ENCODE measurements at regions not wholly inside any gene's neighbourhood (a gene's known extent, or its start where the extent isn't known, plus 50 kb on each side); places are given as distances from the start of the nearest gene placed in this dataset.
A peak's percentile ranks its signal among the peaks of the same experiment; 100 is the strongest.

GRCh38 chr3:176959867-176960266, 237.4 kb downstream of the TBL1XR1 start (continued):
- TF ChIP-seq PRDM10 (IDR thresholded peaks at IDR 0.05; ENCODE audit: partially characterized antibody) (peak; percentile 90), HDAC6 (IDR thresholded peaks at IDR 0.05; ENCODE audit: low read depth, low read length) (no peak)

GRCh38 chr3:176958560-176958959, 238.7 kb downstream of the TBL1XR1 start:
- Histone ChIP-seq H2AFZ (ENCODE audit: low read depth, low read length) (peak overlapping the region; percentile 43), H3K79me2 (ENCODE audit: control insufficient read depth, insufficient read depth, low read length) (no peaks in the 10 kb centered on the region), H3K4me3 (no peak overlapping the region), H3K36me3 (ENCODE audit: control insufficient read depth, insufficient read depth, low read length) (no peaks in the 10 kb centered on the region), H3K4me1 (replicated peaks in 1 of 2; ENCODE audit: control insufficient read depth in 2 of 2, insufficient read depth in 2 of 2, low read length in 2 of 2) (peaks cover 0 to 4% of the 10 kb centered on the region in 2 experiments; a peak in 2 of 5 replicates), H3K27ac (ENCODE audit: extremely low read depth, low read depth, low read length) (no peak overlapping the region), H3K9me3 (replicated peaks; ENCODE audit: control insufficient read depth, insufficient read depth, low read depth, low read length) (no peaks in the 10 kb centered on the region; the same call in 1 of the 2 replicates), H3K9me1 (ENCODE audit: control insufficient read depth, insufficient read depth, low read length) (no peaks in the 10 kb centered on the region), H3K27me3 (ENCODE audit: control insufficient read depth in 2 of 2, insufficient read depth in 2 of 2, low read length in 2 of 2) (no peaks in the 10 kb centered on the region), H4K20me1 (replicated peaks; ENCODE audit: control insufficient read depth, insufficient read depth, low read length) (no peaks in the 10 kb centered on the region), H3K4me2 (ENCODE audit: insufficient read depth, low read length) (no peak overlapping the region), H3K9ac (ENCODE audit: insufficient read depth in 1 of 2, low read depth in 2 of 2, low read length in 2 of 2) (no peak overlapping the region)
- 13% methylated on average over 2 of the region's 2 CpGs for WGBS (ENCODE audit: insufficient coverage, low coverage, missing lambda C conversion rate)
- POLR2A ChIA-PET: interaction anchor here (0.8 kb wide), 1 partner anchor 401 kb away, joined by 4 read pairs; no protein-coding TSS in a partner anchor
- no peak for ATAC-seq
- no peak for FAIRE-seq
- DNase-seq (ENCODE audit: extremely low read depth in 1 of 4, low spot score in 3 of 4): no peak
- no TSS peak for BruUV-seq (replicated peaks)
- CTCF ChIA-PET (ENCODE audit: low intra/inter-chr PET ratio): no interaction called here
- in situ Hi-C loops (cut with MboI) (no loop called here), intact Hi-C loops (cut with micrococcal nuclease) (no loop called here)
- TF ChIP-seq SAFB (IDR thresholded peaks at IDR 0.05; ENCODE audit: borderline replicate concordance, low read depth, low read length): no peak
- TF ChIP-seq BCOR (IDR thresholded peaks at IDR 0.05): peak; percentile 38; the same call in 1 of the 2 replicates
- TF ChIP-seq RBM25 (IDR thresholded peaks at IDR 0.05; ENCODE audit: low read depth, low read length, severe bottlenecking): peak; percentile 53
- TF ChIP-seq CBFA2T3 (IDR thresholded peaks at IDR 0.05): 0 out of 2 replicates have a peak, but pooled peaks have one; percentile 37
- 0 out of 4 replicates have a peak, but pooled peaks have one; percentile 19 to 31 for TF ChIP-seq TRIM24 (IDR thresholded peaks at IDR 0.05)
- no peak for TF ChIP-seq GTF2B (IDR thresholded peaks at IDR 0.05; ENCODE audit: extremely low read depth, insufficient read length)
- TF ChIP-seq CBFA2T2 (conservative IDR thresholded peaks at IDR 0.05): 0 out of 2 replicates have a peak, but pooled peaks have one; percentile 15

Data from K562 (cell line).